OCI-LY3 (cell line): ENCODE measurements at regions not wholly inside any gene's neighbourhood (a gene's known extent, or its start where the extent isn't known, plus 50 kb on each side); places are given as distances from the start of the nearest gene placed in this dataset.

Source experiments
- H2AFZ ChIP-seq: fragments of 200-600, 300-600 bp; shearing (Covaris generic); 2 replicates; pipeline ENCODE4 v1.6.0; 2014; ENCODE audit warnings: antibody characterized with exemption, low read depth, low read length
- H3K27ac ChIP-seq: fragments of 200-600, 300-600 bp; sonication (generic); 2 replicates; pipeline ENCODE4 v1.5.1; 2014; ENCODE audit warnings: mild to moderate bottlenecking, low read length, moderate library complexity, mixed read lengths
- H3K27me3 ChIP-seq: fragments of 200-600, 300-600 bp; sonication (generic); 2 replicates; pipeline ENCODE4 v1.6.1; 2014; ENCODE audit warnings: low read depth, low read length, mixed read lengths
- H3K36me3 ChIP-seq: fragments of 200-600, 300-600 bp; sonication (generic); replicated peaks from 2 replicates; pipeline ENCODE3; 2014; ENCODE audit warnings: low read depth, low read length, mixed read lengths
- H3K4me1 ChIP-seq: fragments of 300-600, 200-600 bp; sonication (generic); 2 replicates; pipeline ENCODE4 v1.6.1; 2014; ENCODE audit warnings: low read length, mixed read lengths
- H3K4me2 ChIP-seq: fragments of 200-600, 300-600 bp; sonication (generic); 2 replicates; pipeline ENCODE4 v1.6.1; 2014; ENCODE audit warnings: low read length, mixed read lengths
- H3K4me3 ChIP-seq: fragments of 300-600, 200-600 bp; sonication (generic); 2 replicates; pipeline ENCODE4 v1.5.1; 2014; ENCODE audit warnings: antibody characterized with exemption, mild to moderate bottlenecking, low read length, moderate library complexity
- H3K79me2 ChIP-seq: fragments of 300-600, 200-600 bp; shearing (Covaris generic); 2 replicates; pipeline ENCODE4 v1.6.1; 2014; ENCODE audit warnings: mild to moderate bottlenecking, low read length, mixed read lengths
- H3K9ac ChIP-seq: fragments of 300-600, 200-600 bp; shearing (Covaris generic); 2 replicates; pipeline ENCODE4 v1.6.0; 2014; ENCODE audit warnings: mild to moderate bottlenecking, low read length, moderate library complexity
- H3K9me3 ChIP-seq: fragments of 200-600, 300-600 bp; shearing (Covaris generic); 2 replicates; pipeline ENCODE4 v1.6.1; 2014; ENCODE audit warnings: low read length, mixed read lengths; ENCODE audit not compliant: insufficient read depth
- H4K20me1 ChIP-seq: fragments of 200-600, 300-600 bp; sonication (generic); 2 replicates; pipeline ENCODE4 v1.6.1; 2016; ENCODE audit warnings: low read length, mixed read lengths; ENCODE audit not compliant: insufficient read depth
- EZH2phosphoT487 ChIP-seq: fragments of 200-600 bp; shearing (Covaris generic); IDR thresholded peaks from 2 replicates; pipeline ENCODE4 v1.6.1; 2018; ENCODE audit warnings: antibody characterized with exemption, mixed run types, low read depth
- TF ChIP-seq, protein P1 (sequence below): fragments of 200-600, 300-600 bp; sonication (generic); IDR thresholded peaks from 2 replicates; pipeline ENCODE4 v1.5.1; 2014; ENCODE audit warnings: antibody characterized with exemption, low read length, low read depth

DNA sequence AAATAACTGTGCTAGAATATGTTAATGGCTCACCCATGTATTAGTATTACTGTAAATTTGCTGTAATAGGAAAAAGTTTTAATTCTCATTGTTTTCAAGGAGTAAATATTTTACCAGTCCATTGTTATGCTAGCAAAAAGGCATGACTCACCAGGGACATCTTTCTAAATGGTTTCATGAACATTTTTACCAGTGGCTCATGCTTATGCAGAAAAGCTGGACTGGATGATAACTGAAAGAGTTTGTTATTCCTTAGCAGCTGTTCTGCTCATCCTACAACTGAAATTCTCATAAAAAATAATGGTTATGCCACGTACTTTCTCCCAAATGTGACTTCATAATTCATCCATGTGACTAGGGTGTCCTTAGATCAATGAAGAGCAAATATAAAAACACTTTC, 111.9 kb upstream of the PCDH18 start:
- Histone ChIP-seq H3K9ac (no peak overlapping the region), H3K27me3 (no peaks in the 10 kb centered on the region), H3K4me2 (no peak overlapping the region), H2AFZ (no peak overlapping the region), H3K4me3 (no peak overlapping the region), H3K27ac (no peak overlapping the region), H3K9me3 (peaks cover 14% of the 10 kb centered on the region; the same call in 1 of the 2 replicates), H3K79me2 (no peaks in the 10 kb centered on the region), H3K36me3 (peaks cover 8% of the 10 kb centered on the region), H4K20me1 (no peaks in the 10 kb centered on the region), H3K4me1 (peaks cover 39% of the 10 kb centered on the region)
- no peak for TF ChIP-seq EZH2phosphoT487
- TF ChIP-seq, protein P1, sequence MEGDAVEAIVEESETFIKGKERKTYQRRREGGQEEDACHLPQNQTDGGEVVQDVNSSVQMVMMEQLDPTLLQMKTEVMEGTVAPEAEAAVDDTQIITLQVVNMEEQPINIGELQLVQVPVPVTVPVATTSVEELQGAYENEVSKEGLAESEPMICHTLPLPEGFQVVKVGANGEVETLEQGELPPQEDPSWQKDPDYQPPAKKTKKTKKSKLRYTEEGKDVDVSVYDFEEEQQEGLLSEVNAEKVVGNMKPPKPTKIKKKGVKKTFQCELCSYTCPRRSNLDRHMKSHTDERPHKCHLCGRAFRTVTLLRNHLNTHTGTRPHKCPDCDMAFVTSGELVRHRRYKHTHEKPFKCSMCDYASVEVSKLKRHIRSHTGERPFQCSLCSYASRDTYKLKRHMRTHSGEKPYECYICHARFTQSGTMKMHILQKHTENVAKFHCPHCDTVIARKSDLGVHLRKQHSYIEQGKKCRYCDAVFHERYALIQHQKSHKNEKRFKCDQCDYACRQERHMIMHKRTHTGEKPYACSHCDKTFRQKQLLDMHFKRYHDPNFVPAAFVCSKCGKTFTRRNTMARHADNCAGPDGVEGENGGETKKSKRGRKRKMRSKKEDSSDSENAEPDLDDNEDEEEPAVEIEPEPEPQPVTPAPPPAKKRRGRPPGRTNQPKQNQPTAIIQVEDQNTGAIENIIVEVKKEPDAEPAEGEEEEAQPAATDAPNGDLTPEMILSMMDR: no peak

DNA sequence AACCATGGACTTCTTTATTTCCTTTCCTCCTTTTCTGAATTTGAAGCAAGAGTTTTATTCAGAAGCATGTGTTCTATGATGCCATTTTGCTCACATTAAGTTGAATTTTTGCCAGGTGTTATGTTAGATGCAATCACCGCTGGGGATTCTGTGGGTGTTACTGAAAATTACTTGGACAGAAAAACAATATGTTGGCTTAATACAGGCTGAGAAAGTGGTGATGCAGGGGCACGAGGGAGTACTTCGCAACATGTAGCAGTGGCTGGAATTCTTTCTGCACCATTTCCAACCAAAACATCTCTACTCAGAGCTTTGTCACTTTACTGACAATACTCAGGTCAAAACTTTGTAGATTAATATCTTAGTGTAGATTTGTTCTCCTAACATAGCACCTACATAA, 109.2 kb upstream of the PCDH18 start:
- Histone ChIP-seq H3K4me1 (peaks cover 22% of the 10 kb centered on the region), H3K27me3 (no peaks in the 10 kb centered on the region), H3K4me3 (no peak overlapping the region), H2AFZ (no peak overlapping the region), H3K27ac (no peak overlapping the region), H3K9ac (no peak overlapping the region), H3K4me2 (no peak overlapping the region), H3K9me3 (peaks cover 6% of the 10 kb centered on the region; the same call in 1 of the 2 replicates), H3K79me2 (no peaks in the 10 kb centered on the region), H3K36me3 (peaks cover 1% of the 10 kb centered on the region), H4K20me1 (no peaks in the 10 kb centered on the region)
- no peak for TF ChIP-seq EZH2phosphoT487
- TF ChIP-seq, protein P1: no peak

DNA sequence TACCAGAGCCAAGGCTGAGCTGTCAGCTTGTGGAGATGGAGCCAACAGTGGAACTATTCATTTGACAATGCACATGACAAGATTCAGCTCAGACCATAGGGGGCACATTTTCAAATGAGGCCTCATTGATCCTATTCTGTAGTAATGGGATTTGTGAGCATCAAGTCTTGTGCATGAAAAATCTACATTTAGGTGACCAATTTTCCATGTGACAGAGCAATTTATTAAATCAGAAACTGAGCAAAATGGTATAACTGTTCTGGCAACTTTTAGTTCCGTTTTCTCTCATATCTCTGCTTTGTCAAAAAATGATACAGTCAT, 108.5 kb upstream of the PCDH18 start:
- H2AFZ ChIP-seq: peak overlapping the region; percentile 44; the same call in 1 of the 2 replicates
- no peaks in the 10 kb centered on the region for H3K9me3 ChIP-seq
- no peaks in the 10 kb centered on the region for H3K79me2 ChIP-seq
- H3K4me1 ChIP-seq: peaks cover 21% of the 10 kb centered on the region
- no peaks in the 10 kb centered on the region for H4K20me1 ChIP-seq
- TF ChIP-seq, protein P1: peak; percentile 17; the same call in 1 of the 2 replicates
- no peak for TF ChIP-seq EZH2phosphoT487
- H3K27ac ChIP-seq: peak overlapping the region; percentile 67
- H3K4me2 ChIP-seq: peak overlapping the region; percentile 60
- H3K4me3 ChIP-seq: peak overlapping the region; percentile 32; the same call in 1 of the 2 replicates
- H3K9ac ChIP-seq: peak overlapping the region; percentile 22; the same call in 1 of the 2 replicates
- H3K27me3 ChIP-seq: no peaks in the 10 kb centered on the region
- H3K36me3 ChIP-seq: no peaks in the 10 kb centered on the region

DNA sequence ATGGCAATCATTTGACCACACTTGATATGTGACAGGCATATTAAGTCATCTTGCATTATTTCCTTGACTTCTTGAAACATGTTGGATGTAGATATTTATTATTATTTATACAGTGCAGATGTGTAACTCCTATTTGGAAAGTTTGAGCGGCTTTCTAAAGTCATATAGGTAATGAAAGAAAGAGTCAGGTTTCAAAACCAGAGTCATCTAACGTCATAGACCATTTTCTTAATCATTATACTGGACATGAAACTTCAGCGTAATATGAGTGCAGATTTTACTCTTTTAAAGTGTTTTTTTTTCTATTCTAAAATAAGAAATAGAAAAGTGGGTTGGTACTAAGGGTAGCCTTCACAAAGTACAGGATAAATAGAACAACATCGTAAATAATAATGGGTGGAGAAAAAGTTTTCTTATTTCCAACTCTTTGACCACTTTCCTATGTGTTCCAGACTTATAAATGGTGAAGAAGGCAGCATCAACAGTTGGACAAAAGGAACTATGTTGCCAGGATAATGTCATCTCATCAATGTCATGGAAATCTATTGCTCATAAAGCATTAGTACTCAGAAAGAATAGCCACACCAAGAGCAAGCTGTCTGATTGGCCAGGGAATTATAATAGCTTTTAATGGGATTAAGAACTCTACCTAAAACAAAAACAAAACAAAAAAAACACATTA, 108.0 kb upstream of the PCDH18 start:
- Histone ChIP-seq H3K9me3 (no peaks in the 10 kb centered on the region), H3K4me1 (peaks cover 21% of the 10 kb centered on the region), H3K27me3 (no peaks in the 10 kb centered on the region), H2AFZ (peak overlapping the region; percentile 44; the same call in 1 of the 2 replicates), H3K4me2 (peak overlapping the region; percentile 60), H3K27ac (peak overlapping the region; percentile 67), H4K20me1 (no peaks in the 10 kb centered on the region), H3K9ac (peak overlapping the region; percentile 22; the same call in 1 of the 2 replicates), H3K4me3 (peak overlapping the region; percentile 32; the same call in 1 of the 2 replicates), H3K36me3 (no peaks in the 10 kb centered on the region), H3K79me2 (no peaks in the 10 kb centered on the region)
- TF ChIP-seq, protein P1: no peak
- no peak for TF ChIP-seq EZH2phosphoT487
